ENCODE measurements at regions not wholly inside any gene's neighbourhood (a gene's known extent, or its start where the extent isn't known, plus 50 kb on each side); places are given as distances from the start of the nearest gene placed in this dataset.

- H3K9me3 ChIP-seq (ENCODE audit: insufficient read depth, low read depth, low read length) = no peaks in the 10 kb centered on the region
- H3K27ac Mint-ChIP-seq (ENCODE audit: unreplicated experiment) = no peak overlapping the region
- H4K20me1 ChIP-seq (ENCODE audit: insufficient read depth, low read length) = no peaks in the 10 kb centered on the region
- no peak overlapping the region for H3K4me3 Mint-ChIP-seq (ENCODE audit: unreplicated experiment)
- H3K79me2 ChIP-seq (ENCODE audit: insufficient read depth, low read length) = no peaks in the 10 kb centered on the region
- H3K4me2 ChIP-seq (ENCODE audit: low read length) = no peak overlapping the region
- no peak for FAIRE-seq
- H3K4me1 ChIP-seq (ENCODE audit: insufficient read depth, low read length) = no peaks in the 10 kb centered on the region
- no peaks in the 10 kb centered on the region for H3K4me1 Mint-ChIP-seq (ENCODE audit: low read depth, unreplicated experiment)
- TF ChIP-seq EZH2 (IDR thresholded peaks at IDR 0.05; ENCODE audit: insufficient read depth, low read length) (no peak), CTCF (IDR thresholded peaks at IDR 0.05; ENCODE audit: insufficient read depth, low read depth, low read length) (no peak)
- no peak overlapping the region for H2AFZ ChIP-seq (ENCODE audit: low read depth, low read length)
- no peaks in the 10 kb centered on the region for H3K9me3 Mint-ChIP-seq (ENCODE audit: unreplicated experiment)
- no peak overlapping the region for H3K9ac ChIP-seq (ENCODE audit: low read length)
- no peak overlapping the region for H3K4me3 ChIP-seq (ENCODE audit: insufficient read depth, low read depth, low read length)
- H3K36me3 ChIP-seq (ENCODE audit: insufficient read depth, low read length) = no peaks in the 10 kb centered on the region
- no peaks in the 10 kb centered on the region for H3K36me3 Mint-ChIP-seq (ENCODE audit: low read depth, unreplicated experiment)
- no peaks in the 10 kb centered on the region for H3K27me3 ChIP-seq (ENCODE audit: insufficient read depth, low read length)
- DNase-seq (ENCODE audit: low read depth) = no peak
- no peak overlapping the region for H3K27ac ChIP-seq (ENCODE audit: low read depth, low read length)
- H3K27me3 Mint-ChIP-seq (ENCODE audit: low read depth, unreplicated experiment) = peaks cover 4% of the 10 kb centered on the region
These were observed 75.2 kb upstream of the PRKD1 start for GRCh38 chr14:30002859-30003258.

DNA sequence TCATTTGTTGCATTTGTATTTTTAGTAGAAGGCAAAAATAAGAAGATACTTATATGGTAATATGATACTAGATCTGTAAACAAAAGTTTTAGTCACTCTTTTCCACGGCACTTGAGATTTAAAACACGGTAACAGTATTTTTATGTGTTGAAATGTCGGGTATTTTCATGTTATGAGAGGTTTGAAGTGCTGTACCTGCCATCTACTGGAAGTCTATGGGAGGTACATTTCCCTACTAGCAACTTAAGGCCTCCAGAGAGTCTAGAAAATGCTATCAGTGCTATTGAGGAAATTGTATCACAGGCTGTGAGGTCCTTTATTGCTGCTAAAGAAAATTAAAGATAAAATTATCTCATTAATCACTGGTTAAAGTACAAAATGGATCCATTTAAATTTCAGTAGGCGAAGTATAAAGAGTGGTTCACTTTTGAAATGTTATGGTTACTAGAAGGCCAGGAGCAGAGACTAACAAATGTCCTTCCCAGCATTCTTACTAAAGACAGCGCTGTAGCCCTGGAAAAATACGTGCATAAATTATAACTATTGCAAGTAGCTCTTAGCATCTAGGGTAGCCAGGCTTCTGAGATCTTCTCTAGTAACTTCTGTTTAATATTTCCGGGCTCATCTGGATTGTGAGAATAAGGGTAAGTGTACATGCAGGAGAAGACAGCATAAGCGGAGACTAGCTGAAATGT, 77.6 kb upstream of the PRKD1 start:
- DNase-seq (ENCODE audit: low read depth) (peak; percentile 51), FAIRE-seq (peak; percentile 69)
- H3K27me3 ChIP-seq (ENCODE audit: insufficient read depth, low read length) = no peaks in the 10 kb centered on the region
- no peak overlapping the region for H3K4me3 ChIP-seq (ENCODE audit: insufficient read depth, low read depth, low read length)
- H3K4me2 ChIP-seq (ENCODE audit: low read length) = peak overlapping the region; percentile 22
- H4K20me1 ChIP-seq (ENCODE audit: insufficient read depth, low read length) = no peaks in the 10 kb centered on the region
- no peak overlapping the region for H3K9ac ChIP-seq (ENCODE audit: low read length)
- Mint-ChIP-seq H3K27me3 (ENCODE audit: low read depth, unreplicated experiment) (peaks cover 4% of the 10 kb centered on the region), H3K4me1 (ENCODE audit: low read depth, unreplicated experiment) (no peaks in the 10 kb centered on the region), H3K9me3 (ENCODE audit: unreplicated experiment) (no peaks in the 10 kb centered on the region), H3K4me3 (ENCODE audit: unreplicated experiment) (no peak overlapping the region), H3K27ac (ENCODE audit: unreplicated experiment) (no peak overlapping the region), H3K36me3 (ENCODE audit: low read depth, unreplicated experiment) (no peaks in the 10 kb centered on the region)
- H3K27ac ChIP-seq (ENCODE audit: low read depth, low read length) = no peak overlapping the region
- H2AFZ ChIP-seq (ENCODE audit: low read depth, low read length) = no peak overlapping the region
- H3K9me3 ChIP-seq (ENCODE audit: insufficient read depth, low read depth, low read length) = no peaks in the 10 kb centered on the region
- TF ChIP-seq CTCF (IDR thresholded peaks at IDR 0.05; ENCODE audit: insufficient read depth, low read depth, low read length) (peak; percentile 83), EZH2 (IDR thresholded peaks at IDR 0.05; ENCODE audit: insufficient read depth, low read length) (no peak)
- no peaks in the 10 kb centered on the region for H3K4me1 ChIP-seq (ENCODE audit: insufficient read depth, low read length)
- H3K79me2 ChIP-seq (ENCODE audit: insufficient read depth, low read length) = no peaks in the 10 kb centered on the region
- no peaks in the 10 kb centered on the region for H3K36me3 ChIP-seq (ENCODE audit: insufficient read depth, low read length)

- H2AFZ ChIP-seq (ENCODE audit: low read depth, low read length) = no peak overlapping the region
- no peak overlapping the region for H3K4me2 ChIP-seq (ENCODE audit: low read length)
- Mint-ChIP-seq H3K27me3 (ENCODE audit: low read depth, unreplicated experiment) (peaks cover 4% of the 10 kb centered on the region), H3K36me3 (ENCODE audit: low read depth, unreplicated experiment) (no peaks in the 10 kb centered on the region), H3K27ac (ENCODE audit: unreplicated experiment) (no peak overlapping the region), H3K9me3 (ENCODE audit: unreplicated experiment) (no peaks in the 10 kb centered on the region), H3K4me1 (ENCODE audit: low read depth, unreplicated experiment) (no peaks in the 10 kb centered on the region), H3K4me3 (ENCODE audit: unreplicated experiment) (no peak overlapping the region)
- FAIRE-seq (no peak), DNase-seq (ENCODE audit: low read depth) (no peak)
- H3K4me1 ChIP-seq (ENCODE audit: insufficient read depth, low read length) = no peaks in the 10 kb centered on the region
- H3K9ac ChIP-seq (ENCODE audit: low read length) = no peak overlapping the region
- no peaks in the 10 kb centered on the region for H4K20me1 ChIP-seq (ENCODE audit: insufficient read depth, low read length)
- no peak for TF ChIP-seq EZH2 (IDR thresholded peaks at IDR 0.05; ENCODE audit: insufficient read depth, low read length)
- no peak for TF ChIP-seq CTCF (IDR thresholded peaks at IDR 0.05; ENCODE audit: insufficient read depth, low read depth, low read length)
- H3K27ac ChIP-seq (ENCODE audit: low read depth, low read length) = no peak overlapping the region
- no peak overlapping the region for H3K4me3 ChIP-seq (ENCODE audit: insufficient read depth, low read depth, low read length)
- no peaks in the 10 kb centered on the region for H3K36me3 ChIP-seq (ENCODE audit: insufficient read depth, low read length)
- H3K79me2 ChIP-seq (ENCODE audit: insufficient read depth, low read length) = no peaks in the 10 kb centered on the region
- H3K9me3 ChIP-seq (ENCODE audit: insufficient read depth, low read depth, low read length) = no peaks in the 10 kb centered on the region
- H3K27me3 ChIP-seq (ENCODE audit: insufficient read depth, low read length) = no peaks in the 10 kb centered on the region
These were observed 79.0 kb upstream of the PRKD1 start for GRCh38 chr14:30006695-30007094.

All from astrocyte (in vitro differentiated cells and primary cell).